ENCODE measurements at regions not wholly inside any gene's neighbourhood (a gene's known extent, or its start where the extent isn't known, plus 50 kb on each side); places are given as distances from the start of the nearest gene placed in this dataset.

GRCh38 chr5:128011339-128011738 lies 72.2 kb upstream of the SLC12A2 start:
- no peak for DNase-seq (ENCODE audit: low read depth in 2 of 2)
- Histone ChIP-seq H3K9me3 (ENCODE audit: control insufficient read depth, insufficient read depth, low read depth, low read length) (no peaks in the 10 kb centered on the region), H3K36me3 (ENCODE audit: control insufficient read depth, insufficient read depth, low read length) (no peaks in the 10 kb centered on the region), H3K27me3 (ENCODE audit: control insufficient read depth, insufficient read depth, low read length) (no peaks in the 10 kb centered on the region), H3K4me2 (ENCODE audit: extremely low read depth, insufficient read depth, low read length) (no peak overlapping the region), H3K27ac (ENCODE audit: insufficient read depth, low read length) (no peak overlapping the region), H2AFZ (ENCODE audit: low read length) (no peak overlapping the region), H3K9ac (ENCODE audit: insufficient read depth, low read length) (no peak overlapping the region), H3K79me2 (ENCODE audit: control insufficient read depth, insufficient read depth, low read length) (no peaks in the 10 kb centered on the region), H3K4me1 (ENCODE audit: control insufficient read depth, extremely low read depth, insufficient read depth, low read length) (no peaks in the 10 kb centered on the region), H3K4me3 (replicated peaks in 1 of 4; ENCODE audit: control extremely low read depth in 1 of 4, insufficient read depth in 1 of 4, low read depth in 3 of 4, low read length in 4 of 4) (no peak overlapping the region), H4K20me1 (ENCODE audit: control insufficient read depth, extremely low read depth, insufficient read depth, low read length) (no peaks in the 10 kb centered on the region)
- TF ChIP-seq CTCF (conservative IDR thresholded peaks at IDR 0.05 in 1 of 2, IDR thresholded peaks at IDR 0.05 in 1 of 2; ENCODE audit: low read depth in 1 of 2, low read length in 2 of 2) (no peak), EZH2 (IDR thresholded peaks at IDR 0.05; ENCODE audit: low read length, missing control alignments) (no peak)

GRCh38 chr5:128014578-128014977 lies 69.0 kb upstream of the SLC12A2 start:
- H3K9ac ChIP-seq (ENCODE audit: insufficient read depth, low read length), result no peak overlapping the region
- no peak overlapping the region for H3K4me3 ChIP-seq (replicated peaks in 1 of 4; ENCODE audit: control extremely low read depth in 1 of 4, insufficient read depth in 1 of 4, low read depth in 3 of 4, low read length in 4 of 4)
- no peaks in the 10 kb centered on the region for H3K79me2 ChIP-seq (ENCODE audit: control insufficient read depth, insufficient read depth, low read length)
- no peak overlapping the region for H3K27ac ChIP-seq (ENCODE audit: insufficient read depth, low read length)
- H3K36me3 ChIP-seq (ENCODE audit: control insufficient read depth, insufficient read depth, low read length), result no peaks in the 10 kb centered on the region
- H2AFZ ChIP-seq (ENCODE audit: low read length), result no peak overlapping the region
- no peaks in the 10 kb centered on the region for H4K20me1 ChIP-seq (ENCODE audit: control insufficient read depth, extremely low read depth, insufficient read depth, low read length)
- H3K27me3 ChIP-seq (ENCODE audit: control insufficient read depth, insufficient read depth, low read length), result no peaks in the 10 kb centered on the region
- H3K9me3 ChIP-seq (ENCODE audit: control insufficient read depth, insufficient read depth, low read depth, low read length), result no peaks in the 10 kb centered on the region
- no peaks in the 10 kb centered on the region for H3K4me1 ChIP-seq (ENCODE audit: control insufficient read depth, extremely low read depth, insufficient read depth, low read length)
- no peak for DNase-seq (ENCODE audit: low read depth in 2 of 2)
- TF ChIP-seq CTCF (conservative IDR thresholded peaks at IDR 0.05 in 1 of 2, IDR thresholded peaks at IDR 0.05 in 1 of 2; ENCODE audit: low read depth in 1 of 2, low read length in 2 of 2), result no peak
- no peak for TF ChIP-seq EZH2 (IDR thresholded peaks at IDR 0.05; ENCODE audit: low read length, missing control alignments)
- no peak overlapping the region for H3K4me2 ChIP-seq (ENCODE audit: extremely low read depth, insufficient read depth, low read length)

GRCh38 chr5:128015478-128015877 lies 68.1 kb upstream of the SLC12A2 start:
- DNase-seq (ENCODE audit: low read depth in 2 of 2), result no peak
- no peak overlapping the region for H3K27ac ChIP-seq (ENCODE audit: insufficient read depth, low read length)
- no peak overlapping the region for H2AFZ ChIP-seq (ENCODE audit: low read length)
- H3K79me2 ChIP-seq (ENCODE audit: control insufficient read depth, insufficient read depth, low read length), result no peaks in the 10 kb centered on the region
- no peak overlapping the region for H3K9ac ChIP-seq (ENCODE audit: insufficient read depth, low read length)
- H3K27me3 ChIP-seq (ENCODE audit: control insufficient read depth, insufficient read depth, low read length), result no peaks in the 10 kb centered on the region
- no peak for TF ChIP-seq CTCF (conservative IDR thresholded peaks at IDR 0.05 in 1 of 2, IDR thresholded peaks at IDR 0.05 in 1 of 2; ENCODE audit: low read depth in 1 of 2, low read length in 2 of 2)
- no peaks in the 10 kb centered on the region for H3K36me3 ChIP-seq (ENCODE audit: control insufficient read depth, insufficient read depth, low read length)
- H3K4me1 ChIP-seq (ENCODE audit: control insufficient read depth, extremely low read depth, insufficient read depth, low read length), result no peaks in the 10 kb centered on the region
- H3K4me3 ChIP-seq (replicated peaks in 1 of 4; ENCODE audit: control extremely low read depth in 1 of 4, insufficient read depth in 1 of 4, low read depth in 3 of 4, low read length in 4 of 4), result no peak overlapping the region
- no peaks in the 10 kb centered on the region for H3K9me3 ChIP-seq (ENCODE audit: control insufficient read depth, insufficient read depth, low read depth, low read length)
- no peaks in the 10 kb centered on the region for H4K20me1 ChIP-seq (ENCODE audit: control insufficient read depth, extremely low read depth, insufficient read depth, low read length)
- no peak overlapping the region for H3K4me2 ChIP-seq (ENCODE audit: extremely low read depth, insufficient read depth, low read length)

Data from fibroblast of lung (primary cell).